H9 (cell line): ENCODE measurements at regions not wholly inside any gene's neighbourhood (a gene's known extent, or its start where the extent isn't known, plus 50 kb on each side); places are given as distances from the start of the nearest gene placed in this dataset.

Experiments
- DNase-seq: peaks from one replicate; pipeline ENCODE4 v3.0.0-alpha.2; 2017
- H2AFZ ChIP-seq: one replicate; pipeline ENCODE4 v1.6.1; 2013; ENCODE audit warnings: mild to moderate bottlenecking, low read length, control low read depth, moderate library complexity
- H2AK5ac ChIP-seq: 2 replicates; pipeline ENCODE4 v1.6.1; 2013; ENCODE audit warnings: low read length, control low read depth, mixed read lengths; ENCODE audit not compliant: insufficient read length
- H2BK120ac ChIP-seq: one replicate; pipeline ENCODE4 v1.6.1; 2013; ENCODE audit warnings: low read depth, mild to moderate bottlenecking, low read length, control low read depth, inconsistent platforms; ENCODE audit not compliant: poor library complexity, severe bottlenecking
- H2BK12ac ChIP-seq: 2 replicates; pipeline ENCODE4 v1.6.1; 2013; ENCODE audit warnings: low read length, control low read depth, mixed read lengths, low read depth; ENCODE audit not compliant: insufficient read length
- H2BK15ac ChIP-seq: 2 replicates; pipeline ENCODE4 v1.6.1; 2013; ENCODE audit warnings: low read depth, low read length, control low read depth
- H2BK20ac ChIP-seq: one replicate; pipeline ENCODE4 v1.6.1; 2013; ENCODE audit warnings: low read depth, mild to moderate bottlenecking, low read length, control low read depth, inconsistent platforms; ENCODE audit not compliant: poor library complexity, severe bottlenecking
- H2BK5ac ChIP-seq: 2 replicates; pipeline ENCODE4 v1.6.1; 2013; ENCODE audit warnings: low read length, control low read depth, mixed read lengths; ENCODE audit not compliant: insufficient read length
- H3K14ac ChIP-seq: 2 replicates; pipeline ENCODE4 v1.6.1; 2013; ENCODE audit warnings: low read length, control low read depth; ENCODE audit not compliant: insufficient read depth
- H3K18ac ChIP-seq: 2 replicates; pipeline ENCODE4 v1.6.1; 2013; ENCODE audit warnings: low read depth, mild to moderate bottlenecking, mixed read lengths, low read length, control low read depth; ENCODE audit not compliant: insufficient read length
- H3K23ac ChIP-seq: 2 replicates; pipeline ENCODE4 v1.6.1; 2013; ENCODE audit warnings: low read length, control low read depth, mixed read lengths, low read depth; ENCODE audit not compliant: insufficient read length
- H3K23me2 ChIP-seq: 2 replicates; pipeline ENCODE4 v1.6.1; 2013; ENCODE audit warnings: low read depth, mild to moderate bottlenecking, mixed read lengths, low read length, control low read depth; ENCODE audit not compliant: insufficient read length, poor library complexity, severe bottlenecking
- H3K27ac ChIP-seq: 2 replicates; pipeline ENCODE4 v1.5.1; 2013; ENCODE audit warnings: low read length, control low read depth, mixed read lengths, low read depth; ENCODE audit not compliant: insufficient read length
- H3K27me3 ChIP-seq: 2 replicates; pipeline ENCODE4 v1.6.1; 2013; ENCODE audit warnings: low read length, control low read depth, inconsistent platforms; ENCODE audit not compliant: insufficient read depth
- H3K4ac ChIP-seq: 2 replicates; pipeline ENCODE4 v1.6.1; 2013; ENCODE audit warnings: low read depth, mild to moderate bottlenecking, control low read depth, inconsistent platforms, low read length, moderate library complexity
- H3K4me1 ChIP-seq: 2 replicates; pipeline ENCODE4 v1.6.1; 2013; ENCODE audit warnings: low read length, control low read depth, inconsistent platforms; ENCODE audit not compliant: insufficient read depth
- H3K4me2 ChIP-seq: 2 replicates; pipeline ENCODE4 v1.6.1; 2013; ENCODE audit warnings: low read length, control low read depth, mixed read lengths; ENCODE audit not compliant: insufficient read length, insufficient read depth
- H3K56ac ChIP-seq: 2 replicates; pipeline ENCODE4 v1.6.1; 2013; ENCODE audit warnings: low read depth, mild to moderate bottlenecking, mixed read lengths, low read length, control low read depth; ENCODE audit not compliant: insufficient read length
- H3K79me1 ChIP-seq: 2 replicates; pipeline ENCODE4 v1.6.1; 2013; ENCODE audit warnings: low read depth, mild to moderate bottlenecking, moderate library complexity, low read length, control low read depth, inconsistent platforms; ENCODE audit not compliant: insufficient read depth, poor library complexity, severe bottlenecking
- H3K79me2 ChIP-seq: 2 replicates; pipeline ENCODE4 v1.6.1; 2013; ENCODE audit warnings: low read length, control low read depth, inconsistent platforms; ENCODE audit not compliant: insufficient read depth
- H3K9ac ChIP-seq: 2 replicates; pipeline ENCODE4 v1.6.1; 2013; ENCODE audit warnings: low read length, control low read depth, mixed read lengths; ENCODE audit not compliant: insufficient read length; ENCODE audit errors: extremely low read depth
- H3K9me3 ChIP-seq: one replicate; pipeline ENCODE4 v1.6.1; 2013; ENCODE audit warnings: low read depth, low read length, inconsistent platforms; ENCODE audit not compliant: control insufficient read depth
- H3T11ph ChIP-seq: one replicate; pipeline ENCODE4 v1.6.1; 2013; ENCODE audit warnings: mild to moderate bottlenecking, low read length, control low read depth, inconsistent platforms
- H4K20me1 ChIP-seq: one replicate; pipeline ENCODE4 v1.6.1; 2013; ENCODE audit not compliant: control insufficient read depth, insufficient read length, insufficient read depth
- H4K5ac ChIP-seq: 2 replicates; pipeline ENCODE4 v1.6.1; 2013; ENCODE audit warnings: low read depth, mild to moderate bottlenecking, mixed read lengths, low read length, control low read depth; ENCODE audit not compliant: insufficient read length
- H4K8ac ChIP-seq: replicated peaks from 2 replicates; pipeline ENCODE4 v1.6.1; 2013; ENCODE audit warnings: low read length, control low read depth, mixed read lengths, low read depth; ENCODE audit not compliant: insufficient read length
- H4K91ac ChIP-seq: 2 replicates; pipeline ENCODE4 v1.6.1; 2013; ENCODE audit warnings: low read depth, mild to moderate bottlenecking, moderate library complexity, mixed read lengths, low read length, control low read depth; ENCODE audit not compliant: insufficient read length
- H3K27ac Mint-ChIP-seq, 3 experiments: 2 replicates in 2 of 3; 3 replicates in 1 of 3; pipeline ENCODE4 v1.8.0; 2020 to 2021; ENCODE audit warnings: mixed read lengths in 3 of 3, mild to moderate bottlenecking in 1 of 3, moderate library complexity in 1 of 3
- H3K27me3 Mint-ChIP-seq: 2 replicates; pipeline ENCODE4 v1.8.0; 2021; ENCODE audit warnings: low read depth, mild to moderate bottlenecking, moderate library complexity, mixed read lengths
- H3K36me3 Mint-ChIP-seq, 3 experiments: 2 replicates in 2 of 3; 3 replicates in 1 of 3; pipeline ENCODE4 v1.8.0; 2020 to 2021; ENCODE audit warnings: low read depth in 3 of 3, mixed read lengths in 3 of 3; ENCODE audit not compliant: insufficient read depth in 1 of 3
- H3K4me1 Mint-ChIP-seq, 2 experiments: 2 replicates each; pipeline ENCODE4 v1.8.0; 2020; ENCODE audit warnings: mixed read lengths in 2 of 2
- H3K4me3 Mint-ChIP-seq, 2 experiments: 2 replicates in 1 of 2; 3 replicates in 1 of 2; pipeline ENCODE4 v1.8.0; 2020 to 2021; ENCODE audit warnings: mild to moderate bottlenecking in 2 of 2, mixed read lengths in 2 of 2, moderate library complexity in 1 of 2
- H3K9me3 Mint-ChIP-seq, 2 experiments: 2 replicates in 1 of 2; 3 replicates in 1 of 2; pipeline ENCODE4 v1.8.0; 2020; ENCODE audit warnings: mild to moderate bottlenecking in 2 of 2, mixed read lengths in 2 of 2, moderate library complexity in 1 of 2
- CTCF ChIP-seq: fragments of 200-600 bp; sonication (generic); conservative IDR thresholded peaks from 3 replicates; pipeline ENCODE4 v1.8.0; 2021; ENCODE audit warnings: antibody characterized with exemption, mild to moderate bottlenecking
- WGBS: extraction: QIAGEN DNeasy Blood & Tissue Kit; methylation state at CpG from one replicate; pipeline ENCODE4 v1.1.7; 2013; ENCODE audit warnings: missing lambda C conversion rate, low lambda C conversion rate, mixed read lengths; ENCODE audit not compliant: insufficient read length; ENCODE audit errors: extremely low coverage; 5-methylcytosine and 5-hydroxymethylcytosine counted together

DNA sequence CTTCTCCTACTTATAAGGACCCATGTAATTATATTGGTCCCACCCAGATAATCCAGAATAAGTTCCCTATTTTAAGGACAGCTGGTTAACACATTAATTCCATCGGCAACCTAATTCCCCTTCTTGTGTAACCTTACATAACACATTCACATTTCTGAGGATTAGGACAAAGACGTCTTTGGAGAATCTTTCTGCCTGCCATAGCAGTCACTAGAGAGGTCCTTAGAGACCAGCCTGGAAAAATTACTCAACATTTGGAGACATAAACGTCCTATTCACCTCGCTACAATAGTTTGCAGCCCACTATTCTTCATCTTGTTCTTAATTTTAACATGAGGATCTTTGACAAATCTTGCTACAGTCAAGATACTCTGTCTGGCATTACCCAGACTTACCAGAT lies 100.1 kb downstream of the MAFB start:
- Histone ChIP-seq H2AFZ (no peak overlapping the region), H3K79me1 (no peaks in the 10 kb centered on the region), H2BK120ac (no peak overlapping the region), H3K79me2 (no peaks in the 10 kb centered on the region), H3K27me3 (no peaks in the 10 kb centered on the region), H2BK5ac (no peak overlapping the region), H3T11ph (no peak overlapping the region), H3K4me2 (no peak overlapping the region), H2AK5ac (no peak overlapping the region), H4K20me1 (no peaks in the 10 kb centered on the region), H2BK20ac (no peak overlapping the region), H3K27ac (no peak overlapping the region), H3K23me2 (no peaks in the 10 kb centered on the region), H2BK15ac (no peak overlapping the region), H4K5ac (no peak overlapping the region), H3K56ac (no peak overlapping the region), H3K4me1 (no peaks in the 10 kb centered on the region), H3K9me3 (no peaks in the 10 kb centered on the region), H3K14ac (no peak overlapping the region), H4K8ac (no peak overlapping the region), H2BK12ac (no peak overlapping the region), H3K4ac (no peak overlapping the region), H3K23ac (no peak overlapping the region), H3K9ac (no peak overlapping the region), H3K18ac (no peak overlapping the region), H4K91ac (no peak overlapping the region)
- H3K4me3 Mint-ChIP-seq: no peak overlapping the region
- H3K4me1 Mint-ChIP-seq: no peaks in the 10 kb centered on the region
- WGBS: no CpG with 5 or more reads among the region's 4 CpGs
- H3K27ac Mint-ChIP-seq: no peak overlapping the region
- no peak for TF ChIP-seq CTCF
- peaks cover 0 to 4% (median 0%) of the 10 kb centered on the region in 3 experiments; a peak in 1 of 7 replicates for H3K36me3 Mint-ChIP-seq
- peaks cover 24% of the 10 kb centered on the region for H3K27me3 Mint-ChIP-seq
- H3K9me3 Mint-ChIP-seq: peaks cover 2 to 4% of the 10 kb centered on the region in 2 experiments; a peak in 3 of 5 replicates
- no peak for DNase-seq
